ENCODE measurements at regions not wholly inside any gene's neighbourhood (a gene's known extent, or its start where the extent isn't known, plus 50 kb on each side); places are given as distances from the start of the nearest gene placed in this dataset.
A peak's percentile ranks its signal among the peaks of the same experiment; 100 is the strongest.

GRCh38 chr3:187618722-187619121 lies 51.5 kb downstream of the SST start:
- no peak for ATAC-seq

- no peak for ATAC-seq
Measured at GRCh38 chr3:187617213-187617612, 53.0 kb downstream of the SST start.

- ATAC-seq = peak; percentile 35
Measured at GRCh38 chr3:187616307-187616972, 53.8 kb downstream of the SST start.

- no peak for ATAC-seq
Measured at GRCh38 chr3:187615630-187616029, 54.6 kb downstream of the SST start.

- ATAC-seq = no peak
Measured at GRCh38 chr3:187612656-187613055, 57.5 kb downstream of the SST start.

GRCh38 chr3:187610981-187611511 lies 59.1 kb downstream of the SST start:
- no peak for ATAC-seq

- ATAC-seq = no peak
Measured at GRCh38 chr3:187594272-187594671, 75.9 kb downstream of the SST start.

- ATAC-seq = no peak
Measured at GRCh38 chr3:187593451-187593850, 76.7 kb downstream of the SST start.

- ATAC-seq = no peak
Measured at GRCh38 chr3:187590861-187591576, 79.2 kb downstream of the SST start.

- no peak for ATAC-seq
Measured at GRCh38 chr3:187587076-187587475, 83.1 kb downstream of the SST start.

- ATAC-seq = no peak
Measured at GRCh38 chr3:187586226-187586625, 84.0 kb downstream of the SST start.

GRCh38 chr3:187572441-187572840 lies 97.8 kb downstream of the SST start:
- no peak for ATAC-seq

GRCh38 chr3:187571701-187572100 lies 98.5 kb downstream of the SST start:
- no peak for ATAC-seq

- no peak for ATAC-seq
Measured at GRCh38 chr3:187570776-187571175, 99.4 kb downstream of the SST start.

GRCh38 chr3:187568171-187568570 lies 102.0 kb downstream of the SST start:
- ATAC-seq = no peak

GRCh38 chr3:187567661-187568121 lies 102.5 kb downstream of the SST start:
- no peak for ATAC-seq

GRCh38 chr3:187567021-187567420 lies 103.2 kb downstream of the SST start:
- no peak for ATAC-seq

GRCh38 chr3:187565701-187566100 lies 104.5 kb downstream of the SST start:
- ATAC-seq = no peak

GRCh38 chr3:187558990-187559389 lies 111.2 kb downstream of the SST start:
- ATAC-seq = no peak

GRCh38 chr3:187551416-187551815 lies 118.8 kb downstream of the SST start:
- ATAC-seq = no peak

- ATAC-seq = no peak
Measured at GRCh38 chr3:187550446-187550845, 119.7 kb downstream of the SST start.

GRCh38 chr3:187545366-187545765 lies 124.8 kb downstream of the SST start:
- no peak for ATAC-seq

- no peak for ATAC-seq
Measured at GRCh38 chr3:187544326-187544725, 125.9 kb downstream of the SST start.

GRCh38 chr3:187540847-187541246 lies 129.3 kb downstream of the SST start:
- ATAC-seq = no peak
